PFSK-1 (cell line): ENCODE measurements at regions not wholly inside any gene's neighbourhood (a gene's known extent, or its start where the extent isn't known, plus 50 kb on each side); places are given as distances from the start of the nearest gene placed in this dataset.

Experiments
- FOXP2 ChIP-seq: optimal IDR thresholded peaks from 2 replicates; pipeline ENCODE3; 2011; ENCODE audit warnings: borderline replicate concordance, control low read depth, inconsistent platforms; ENCODE audit not compliant: insufficient read depth; ENCODE audit errors: extremely low read length, extremely low read depth
- POLR2AphosphoS5 ChIP-seq: IDR thresholded peaks from 2 replicates; pipeline ENCODE4 v1.6.1; 2012; ENCODE audit warnings: low read depth, mild to moderate bottlenecking, control low read depth, low read length, moderate library complexity
- SIN3A ChIP-seq: IDR thresholded peaks from 2 replicates; pipeline ENCODE4 v1.6.1; 2012; ENCODE audit warnings: mild to moderate bottlenecking, low read length, moderate library complexity, borderline replicate concordance; ENCODE audit not compliant: insufficient read depth
- TAF1 ChIP-seq: IDR thresholded peaks from 2 replicates; pipeline ENCODE4 v1.6.1; 2012; ENCODE audit warnings: low read length, control low read depth, borderline replicate concordance; ENCODE audit not compliant: insufficient read depth
- TF ChIP-seq, protein P1 (sequence below), 2 experiments: IDR thresholded peaks; 2 replicates each; pipeline versions ENCODE4 v1.6.1 to v1.8.0; 2011 to 2012; ENCODE audit warnings: low read depth in 2 of 2, low read length in 2 of 2, control low read depth in 1 of 2, inconsistent platforms in 1 of 2, mild to moderate bottlenecking in 1 of 2, moderate library complexity in 1 of 2; ENCODE audit not compliant: insufficient read depth in 1 of 2

DNA sequence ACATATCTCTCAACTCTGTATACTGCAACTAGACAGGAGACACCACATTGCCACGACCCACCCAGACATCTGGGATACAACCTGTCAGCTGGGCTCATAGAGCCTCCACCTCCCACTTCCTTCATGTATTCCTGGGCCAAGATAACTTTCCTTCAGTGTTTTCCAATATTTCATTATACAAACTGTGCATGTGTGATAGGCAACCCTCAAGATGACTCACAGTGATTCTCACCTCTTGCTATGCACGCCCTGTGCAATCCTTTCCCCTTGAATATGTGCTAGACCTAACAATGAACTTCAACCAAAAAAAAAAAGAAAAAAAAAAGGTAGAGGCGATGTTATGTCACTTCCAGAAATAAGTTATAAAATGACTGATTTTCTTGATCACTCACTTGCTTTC lies 138.0 kb upstream of the ALCAM start:
- TF ChIP-seq FOXP2: no peak
- TF ChIP-seq, protein P1, sequence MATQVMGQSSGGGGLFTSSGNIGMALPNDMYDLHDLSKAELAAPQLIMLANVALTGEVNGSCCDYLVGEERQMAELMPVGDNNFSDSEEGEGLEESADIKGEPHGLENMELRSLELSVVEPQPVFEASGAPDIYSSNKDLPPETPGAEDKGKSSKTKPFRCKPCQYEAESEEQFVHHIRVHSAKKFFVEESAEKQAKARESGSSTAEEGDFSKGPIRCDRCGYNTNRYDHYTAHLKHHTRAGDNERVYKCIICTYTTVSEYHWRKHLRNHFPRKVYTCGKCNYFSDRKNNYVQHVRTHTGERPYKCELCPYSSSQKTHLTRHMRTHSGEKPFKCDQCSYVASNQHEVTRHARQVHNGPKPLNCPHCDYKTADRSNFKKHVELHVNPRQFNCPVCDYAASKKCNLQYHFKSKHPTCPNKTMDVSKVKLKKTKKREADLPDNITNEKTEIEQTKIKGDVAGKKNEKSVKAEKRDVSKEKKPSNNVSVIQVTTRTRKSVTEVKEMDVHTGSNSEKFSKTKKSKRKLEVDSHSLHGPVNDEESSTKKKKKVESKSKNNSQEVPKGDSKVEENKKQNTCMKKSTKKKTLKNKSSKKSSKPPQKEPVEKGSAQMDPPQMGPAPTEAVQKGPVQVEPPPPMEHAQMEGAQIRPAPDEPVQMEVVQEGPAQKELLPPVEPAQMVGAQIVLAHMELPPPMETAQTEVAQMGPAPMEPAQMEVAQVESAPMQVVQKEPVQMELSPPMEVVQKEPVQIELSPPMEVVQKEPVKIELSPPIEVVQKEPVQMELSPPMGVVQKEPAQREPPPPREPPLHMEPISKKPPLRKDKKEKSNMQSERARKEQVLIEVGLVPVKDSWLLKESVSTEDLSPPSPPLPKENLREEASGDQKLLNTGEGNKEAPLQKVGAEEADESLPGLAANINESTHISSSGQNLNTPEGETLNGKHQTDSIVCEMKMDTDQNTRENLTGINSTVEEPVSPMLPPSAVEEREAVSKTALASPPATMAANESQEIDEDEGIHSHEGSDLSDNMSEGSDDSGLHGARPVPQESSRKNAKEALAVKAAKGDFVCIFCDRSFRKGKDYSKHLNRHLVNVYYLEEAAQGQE (IDR thresholded peaks at IDR 0.05; ENCODE audit: insufficient read depth in 1 of 2, low read depth in 2 of 2, low read length in 2 of 2): no peak
- no peak for TF ChIP-seq SIN3A
- no peak for TF ChIP-seq TAF1
- no peak for TF ChIP-seq POLR2AphosphoS5

DNA sequence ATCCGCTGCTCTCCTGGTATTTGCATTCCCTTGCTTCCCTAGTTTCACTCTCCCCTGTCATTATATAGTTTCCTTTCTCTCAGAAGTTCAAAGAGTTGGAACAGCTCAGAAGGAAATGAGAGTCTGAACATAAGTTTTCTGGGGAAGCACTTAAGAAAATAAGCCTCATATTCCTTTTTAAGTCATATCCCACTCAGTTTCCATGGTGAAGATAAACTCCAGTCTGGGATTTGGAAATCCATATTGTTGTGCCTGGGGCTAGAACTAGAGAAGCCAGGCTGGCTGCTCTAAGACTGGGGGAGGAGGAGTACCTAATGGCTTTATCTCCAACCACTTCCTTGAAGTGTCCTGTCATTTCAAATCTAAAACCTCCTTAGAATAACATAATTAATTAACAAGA lies 134.2 kb upstream of the ALCAM start:
- TF ChIP-seq TAF1 (no peak), FOXP2 (no peak), POLR2AphosphoS5 (no peak), SIN3A (no peak)
- TF ChIP-seq, protein P1 (IDR thresholded peaks at IDR 0.05; ENCODE audit: insufficient read depth in 1 of 2, low read depth in 2 of 2, low read length in 2 of 2): no peak

DNA sequence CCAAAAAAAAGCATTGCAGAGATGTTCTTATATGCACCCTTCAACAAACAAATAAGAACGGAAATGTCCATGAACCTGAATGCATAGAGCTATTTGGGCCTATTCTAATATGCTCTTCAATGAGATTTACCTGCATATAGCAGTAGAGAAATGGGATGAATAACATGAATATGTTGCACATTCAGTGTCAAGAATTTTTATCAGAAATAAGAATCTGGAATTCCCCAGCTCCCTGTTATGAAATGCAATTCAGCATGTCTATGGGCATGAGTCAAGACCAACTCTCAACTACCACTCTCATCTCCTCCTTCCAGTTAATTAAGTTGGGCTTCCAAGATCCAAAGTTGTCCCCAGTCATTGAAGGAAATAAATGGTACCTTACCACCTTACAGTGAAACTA lies 133.7 kb upstream of the ALCAM start:
- TF ChIP-seq, protein P1 (IDR thresholded peaks at IDR 0.05; ENCODE audit: insufficient read depth in 1 of 2, low read depth in 2 of 2, low read length in 2 of 2): no peak
- TF ChIP-seq POLR2AphosphoS5: no peak
- TF ChIP-seq FOXP2: no peak
- no peak for TF ChIP-seq SIN3A
- no peak for TF ChIP-seq TAF1

DNA sequence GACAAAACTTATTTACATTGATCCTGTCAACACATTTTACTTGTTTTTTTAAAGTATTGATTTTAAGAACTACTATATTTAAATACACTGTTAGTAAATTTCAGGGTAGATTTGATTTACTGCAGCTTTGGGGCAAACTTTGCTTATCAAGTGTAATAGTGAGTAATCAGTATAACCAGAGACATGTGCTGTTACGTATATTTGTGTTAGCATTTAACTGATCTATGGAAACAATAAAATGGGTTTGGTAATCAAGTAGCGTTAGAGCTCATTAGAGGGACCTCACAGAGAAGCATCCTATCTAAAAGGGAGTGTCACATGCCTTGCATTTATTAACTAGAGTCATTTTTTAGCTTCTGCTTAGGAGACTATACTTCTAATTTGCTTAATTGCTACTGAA lies 131.5 kb upstream of the ALCAM start:
- no peak for TF ChIP-seq FOXP2
- no peak for TF ChIP-seq POLR2AphosphoS5
- TF ChIP-seq, protein P1 (IDR thresholded peaks at IDR 0.05; ENCODE audit: insufficient read depth in 1 of 2, low read depth in 2 of 2, low read length in 2 of 2): no peak
- TF ChIP-seq SIN3A: no peak
- TF ChIP-seq TAF1: no peak

DNA sequence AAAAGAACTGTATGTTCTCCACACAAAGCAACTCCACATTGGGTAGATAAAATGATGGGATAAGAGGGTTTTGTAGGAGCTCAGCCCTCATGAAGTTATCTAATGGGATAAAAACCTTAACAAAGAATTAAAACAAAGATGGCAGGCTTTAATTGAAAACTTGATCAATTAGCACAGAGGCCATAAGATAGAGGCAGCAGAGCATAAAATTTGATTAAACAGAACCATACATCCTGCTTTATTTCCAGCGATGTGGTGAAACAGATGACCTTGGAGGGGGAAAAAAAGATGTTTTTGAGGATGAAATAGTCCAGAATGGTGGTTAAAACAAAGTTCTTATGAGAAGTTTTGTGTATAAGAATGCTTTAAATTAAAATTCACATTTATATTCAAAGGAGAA lies 130.9 kb upstream of the ALCAM start:
- TF ChIP-seq TAF1 (no peak), FOXP2 (no peak), POLR2AphosphoS5 (no peak), SIN3A (no peak)
- TF ChIP-seq, protein P1 (IDR thresholded peaks at IDR 0.05; ENCODE audit: insufficient read depth in 1 of 2, low read depth in 2 of 2, low read length in 2 of 2): no peak
